GM12873 (cell line): ENCODE measurements at regions not wholly inside any gene's neighbourhood (a gene's known extent, or its start where the extent isn't known, plus 50 kb on each side); places are given as distances from the start of the nearest gene placed in this dataset.

Source experiments
- CTCF ChIP-seq: IDR thresholded peaks from 2 replicates; pipeline ENCODE4 v1.5.1; 2012; ENCODE audit warnings: low read depth, mild to moderate bottlenecking, moderate library complexity, low read length, control low read depth; ENCODE audit not compliant: insufficient read depth; ENCODE audit errors: missing control alignments

GRCh38 chr14:56351861-56352260, 227.7 kb upstream of the TMEM260 start:
- TF ChIP-seq CTCF = no peak

GRCh38 chr14:56352999-56353398, 226.6 kb upstream of the TMEM260 start:
- TF ChIP-seq CTCF = no peak

GRCh38 chr14:56357428-56357827, 222.2 kb upstream of the TMEM260 start:
- TF ChIP-seq CTCF = no peak

- no peak for TF ChIP-seq CTCF
These were observed 221.3 kb upstream of the TMEM260 start for GRCh38 chr14:56358275-56358674.

- TF ChIP-seq CTCF = no peak
These were observed 220.6 kb upstream of the TMEM260 start for GRCh38 chr14:56358851-56359614.

- no peak for TF ChIP-seq CTCF
These were observed 212.2 kb upstream of the TMEM260 start for GRCh38 chr14:56367416-56367815.

GRCh38 chr14:56371737-56372136, 207.9 kb upstream of the TMEM260 start:
- no peak for TF ChIP-seq CTCF

- no peak for TF ChIP-seq CTCF
These were observed 205.2 kb upstream of the TMEM260 start for GRCh38 chr14:56374421-56374820.
